H1 (cell line): ENCODE measurements at regions not wholly inside any gene's neighbourhood (a gene's known extent, or its start where the extent isn't known, plus 50 kb on each side); places are given as distances from the start of the nearest gene placed in this dataset.

Experiments used
- CTCF ChIA-PET: fragments of 300-600 bp; sonication (Branson Sonifier 250); formaldehyde crosslinking; loops from one replicate; lab custom pipeline; 2021; ENCODE audit not compliant: partially characterized antibody; lab: Charles Lee
- POLR2A ChIA-PET: fragments of 300-600 bp; sonication (Branson Sonifier 250); formaldehyde crosslinking; loops from one replicate; lab custom pipeline; 2021; ENCODE audit warnings: inconsistent platforms; ENCODE audit not compliant: partially characterized antibody; lab: Charles Lee
- DNase-seq, 2 experiments: peaks; one replicate each; pipeline versions ENCODE4 v3.0.0 to v3.0.0-alpha.2; 2010 to 2022; ENCODE audit warnings: low spot score in 2 of 2, low read depth in 1 of 2, mixed read lengths in 1 of 2
- FAIRE-seq: peaks from 2 replicates; lab custom pipeline; 2011; peaks lifted over from hg19 to GRCh38; lab: Jason Lieb, UNC
- H2AFZ ChIP-seq: 2 replicates; pipeline ENCODE4 v1.8.1; 2012; ENCODE audit warnings: low read length, inconsistent platforms
- H2AK5ac ChIP-seq: 2 replicates; pipeline ENCODE4 v1.6.1; 2013; ENCODE audit warnings: low read depth, low read length
- H2BK120ac ChIP-seq: replicated peaks from 2 replicates; pipeline ENCODE3; 2013; ENCODE audit warnings: low read depth, low read length, inconsistent platforms
- H2BK12ac ChIP-seq: 2 replicates; pipeline ENCODE4 v1.6.1; 2013; ENCODE audit warnings: low read depth, low read length
- H2BK15ac ChIP-seq: 2 replicates; pipeline ENCODE4 v1.6.1; 2013; ENCODE audit warnings: low read length
- H2BK20ac ChIP-seq: 2 replicates; pipeline ENCODE4 v1.6.1; 2013; ENCODE audit warnings: low read length
- H2BK5ac ChIP-seq: 2 replicates; pipeline ENCODE4 v1.6.1; 2013; ENCODE audit warnings: low read depth, low read length
- H3K14ac ChIP-seq: 2 replicates; pipeline ENCODE4 v1.6.1; 2013; ENCODE audit warnings: inconsistent platforms; ENCODE audit not compliant: insufficient read length
- H3K18ac ChIP-seq: 2 replicates; pipeline ENCODE4 v1.6.1; 2013; ENCODE audit warnings: low read length; ENCODE audit errors: extremely low read depth
- H3K23ac ChIP-seq: 2 replicates; pipeline ENCODE4 v1.6.1; 2013; ENCODE audit warnings: inconsistent platforms; ENCODE audit not compliant: insufficient read length
- H3K23me2 ChIP-seq: 2 replicates; pipeline ENCODE4 v1.6.1; 2013; ENCODE audit warnings: low read depth, low read length
- H3K27ac ChIP-seq: 2 replicates; pipeline ENCODE4 v1.6.1; 2011; ENCODE audit warnings: low read depth, low read length, inconsistent platforms
- H3K27me3 ChIP-seq, 4 experiments: replicated peaks in 1 of 4; 1 replicate in 1 of 4; 2 replicates in 3 of 4; pipeline versions ENCODE4 v1.6.1 to v1.8.1; 2011 to 2013; ENCODE audit warnings: low read length in 3 of 4, mild to moderate bottlenecking in 3 of 4, inconsistent platforms in 2 of 4, mixed read lengths in 2 of 4, moderate library complexity in 1 of 4; ENCODE audit not compliant: control insufficient read depth in 3 of 4, insufficient read depth in 3 of 4; ENCODE audit errors: extremely low read depth in 1 of 4
- H3K36me3 ChIP-seq, 4 experiments: 2 replicates each; pipeline versions ENCODE4 v1.6.1 to v1.8.1; 2011 to 2013; ENCODE audit warnings: mild to moderate bottlenecking in 4 of 4, low read length in 3 of 4, moderate library complexity in 2 of 4, control low read depth in 1 of 4, inconsistent platforms in 1 of 4; ENCODE audit not compliant: insufficient read depth in 4 of 4, control insufficient read depth in 2 of 4
- H3K4ac ChIP-seq: replicated peaks from 2 replicates; pipeline ENCODE3; 2013; ENCODE audit warnings: low read length, low read depth, mixed read lengths, inconsistent platforms; ENCODE audit not compliant: insufficient read length
- H3K4me1 ChIP-seq, 4 experiments: replicated peaks in 1 of 4; 1 replicate in 1 of 4; 2 replicates in 3 of 4; pipeline versions ENCODE4 v1.6.1 to v1.8.1; 2011 to 2013; ENCODE audit warnings: low read length in 3 of 4, inconsistent platforms in 2 of 4, mixed read lengths in 1 of 4; ENCODE audit not compliant: insufficient read depth in 4 of 4, control insufficient read depth in 3 of 4
- H3K4me2 ChIP-seq, 2 experiments: 2 replicates each; pipeline versions ENCODE4 v1.6.1 to v1.8.1; 2011 to 2013; ENCODE audit warnings: low read depth in 2 of 2, low read length in 2 of 2, control low read depth in 1 of 2, inconsistent platforms in 1 of 2, mild to moderate bottlenecking in 1 of 2; ENCODE audit not compliant: insufficient read depth in 1 of 2
- H3K4me3 ChIP-seq, 4 experiments: fragments of 200-600, 300-600 bp in 1 of 4; sonication (generic), shearing (Covaris generic), sonication (Bioruptor Twin) in 1 of 4; 2 replicates each; pipeline versions ENCODE4 v1.5.1 to v1.8.1; 2011 to 2016; ENCODE audit warnings: low read length in 4 of 4, low read depth in 3 of 4, control low read depth in 2 of 4, inconsistent platforms in 2 of 4, mild to moderate bottlenecking in 2 of 4, mixed read lengths in 1 of 4, moderate library complexity in 1 of 4; ENCODE audit not compliant: insufficient read depth in 2 of 4; ENCODE audit errors: extremely low read depth in 1 of 4
- H3K56ac ChIP-seq: replicated peaks from 2 replicates; pipeline ENCODE3; 2013; ENCODE audit warnings: low read depth, mild to moderate bottlenecking, mixed read lengths, low read length, inconsistent platforms; ENCODE audit not compliant: insufficient read length
- H3K79me1 ChIP-seq: 2 replicates; pipeline ENCODE4 v1.6.1; 2013; ENCODE audit warnings: low read depth, low read length, control low read depth
- H3K79me2 ChIP-seq, 2 experiments: 2 replicates each; pipeline versions ENCODE4 v1.6.1 to v1.8.1; 2012 to 2013; ENCODE audit warnings: low read length in 2 of 2, mild to moderate bottlenecking in 2 of 2, inconsistent platforms in 1 of 2; ENCODE audit not compliant: insufficient read depth in 2 of 2, control insufficient read depth in 1 of 2
- H3K9ac ChIP-seq, 4 experiments: replicated peaks in 1 of 4; 1 replicate in 1 of 4; 2 replicates in 3 of 4; pipeline versions ENCODE4 v1.6.1 to v1.8.1; 2011 to 2013; ENCODE audit warnings: low read depth in 3 of 4, low read length in 3 of 4, control low read depth in 2 of 4, mild to moderate bottlenecking in 2 of 4, moderate library complexity in 2 of 4, inconsistent platforms in 1 of 4; ENCODE audit errors: extremely low read depth in 1 of 4
- H3K9me3 ChIP-seq, 2 experiments: 2 replicates each; pipeline versions ENCODE4 v1.6.1 to v1.8.1; 2012 to 2013; ENCODE audit warnings: mild to moderate bottlenecking in 2 of 2, moderate library complexity in 2 of 2, control low read depth in 1 of 2, inconsistent platforms in 1 of 2, low read depth in 1 of 2, low read length in 1 of 2, mixed read lengths in 1 of 2; ENCODE audit not compliant: insufficient read depth in 2 of 2
- H4K20me1 ChIP-seq, 2 experiments: replicated peaks in 1 of 2; 2 replicates each; pipeline versions ENCODE3 to v1.8.1; 2011 to 2013; ENCODE audit warnings: inconsistent platforms in 2 of 2, low read length in 2 of 2, mild to moderate bottlenecking in 1 of 2; ENCODE audit not compliant: insufficient read depth in 2 of 2, control insufficient read depth in 1 of 2
- H4K5ac ChIP-seq: 2 replicates; pipeline ENCODE4 v1.6.1; 2013; ENCODE audit warnings: low read length, low read depth, mixed read lengths, inconsistent platforms; ENCODE audit not compliant: insufficient read length
- H4K8ac ChIP-seq: 2 replicates; pipeline ENCODE4 v1.8.0; 2013; ENCODE audit warnings: mild to moderate bottlenecking, moderate library complexity, low read length, inconsistent platforms; ENCODE audit not compliant: insufficient read depth; ENCODE audit errors: extremely low read depth
- H4K91ac ChIP-seq: replicated peaks from 2 replicates; pipeline ENCODE3; 2013; ENCODE audit warnings: low read length, mixed read lengths, inconsistent platforms; ENCODE audit not compliant: insufficient read length
- BCL11A ChIP-seq, 2 experiments: IDR thresholded peaks; one replicate each; pipeline ENCODE4 v1.6.1; 2011; ENCODE audit warnings: low read depth in 2 of 2, low read length in 2 of 2, mild to moderate bottlenecking in 2 of 2
- EP300 ChIP-seq, 2 experiments: IDR thresholded peaks; 1 replicate in 1 of 2; 2 replicates in 1 of 2; pipeline ENCODE4 v1.6.1; 2011 to 2012; ENCODE audit warnings: low read depth in 2 of 2, low read length in 2 of 2, mild to moderate bottlenecking in 2 of 2, borderline replicate concordance in 1 of 2, inconsistent platforms in 1 of 2, moderate library complexity in 1 of 2
- JUN ChIP-seq: IDR thresholded peaks from 2 replicates; pipeline ENCODE4 v1.6.1; 2011; ENCODE audit warnings: low read depth, mild to moderate bottlenecking, improper control_type of control experiment, low read length
- MAFK ChIP-seq: IDR thresholded peaks from 2 replicates; pipeline ENCODE4 v1.6.1; 2012; ENCODE audit warnings: low read depth, mild to moderate bottlenecking, improper control_type of control experiment, low read length
- POLR2AphosphoS5 ChIP-seq: IDR thresholded peaks from 2 replicates; pipeline ENCODE4 v1.6.1; 2011; ENCODE audit warnings: low read depth, low read length
- RXRA ChIP-seq: IDR thresholded peaks from 2 replicates; pipeline ENCODE4 v1.6.1; 2011; ENCODE audit warnings: low read depth, mild to moderate bottlenecking, low read length, moderate library complexity; ENCODE audit not compliant: insufficient read depth
- YY1 ChIP-seq: IDR thresholded peaks from 2 replicates; pipeline ENCODE4 v1.6.1; 2011; ENCODE audit warnings: low read depth, mild to moderate bottlenecking, low read length
- ZNF274 ChIP-seq: IDR thresholded peaks from 2 replicates; pipeline ENCODE4 v1.7.0; 2012; ENCODE audit warnings: low read length, borderline replicate concordance; ENCODE audit errors: extremely low read depth
- WGBS, 2 experiments: shearing (Covaris generic) in 1 of 2; methylation state at CpG; one replicate each; pipeline versions ENCODE4 v1.1.6 to v1.1.7; 2013 to 2015; ENCODE audit warnings: low lambda C conversion rate in 2 of 2, mixed read lengths in 2 of 2, inconsistent platforms in 1 of 2, low coverage in 1 of 2, missing lambda C conversion rate in 1 of 2; ENCODE audit not compliant: insufficient replicate concordance in 2 of 2, insufficient coverage in 1 of 2, insufficient read length in 1 of 2; ENCODE audit errors: extremely low coverage in 1 of 2, missing lambda C conversion rate in 1 of 2; 5-methylcytosine and 5-hydroxymethylcytosine counted together

- Histone ChIP-seq H2AK5ac (no peak overlapping the region), H3K23ac (no peak overlapping the region), H4K20me1 (no peaks in the 10 kb centered on the region), H3K18ac (no peak overlapping the region), H2AFZ (no peak overlapping the region), H3K27me3 (no peaks in the 10 kb centered on the region), H3K23me2 (0 out of 2 replicates have a peak, but pooled peaks cover 2% of the 10 kb centered on the region), H3K14ac (no peak overlapping the region), H2BK12ac (no peak overlapping the region), H4K5ac (no peak overlapping the region), H3K79me1 (no peaks in the 10 kb centered on the region), H2BK15ac (no peak overlapping the region), H2BK5ac (no peak overlapping the region), H3K4me1 (no peaks in the 10 kb centered on the region), H3K56ac (no peak overlapping the region), H3K36me3 (no peaks in the 10 kb centered on the region), H3K4ac (no peak overlapping the region), H2BK20ac (no peak overlapping the region), H4K8ac (no peak overlapping the region), H3K4me2 (no peak overlapping the region), H3K4me3 (no peak overlapping the region), H3K79me2 (no peaks in the 10 kb centered on the region), H2BK120ac (no peak overlapping the region), H4K91ac (no peak overlapping the region), H3K27ac (no peak overlapping the region), H3K9ac (no peak overlapping the region), H3K9me3 (no peaks in the 10 kb centered on the region)
- 85% methylated on average over 3 of the region's 3 CpGs; no CpG with 5 or more reads in 1 of the 2 experiments for WGBS, 2 experiments
- DNase-seq = no peak
- no peak for FAIRE-seq
- POLR2A ChIA-PET = no interaction called here
- CTCF ChIA-PET = interaction anchor here (1.0 kb wide), 2 partner anchors 11 to 12 kb away, joined by 4 to 5 read pairs; no protein-coding TSS in a partner anchor
- TF ChIP-seq YY1 (no peak), EP300 (IDR thresholded peaks at IDR 0.05; ENCODE audit: borderline replicate concordance in 1 of 2, low read depth in 2 of 2, low read length in 2 of 2) (no peak), BCL11A (IDR thresholded peaks at IDR 0.05; ENCODE audit: low read depth in 2 of 2, low read length in 2 of 2) (no peak), ZNF274 (no peak), MAFK (no peak), JUN (no peak), POLR2AphosphoS5 (no peak), RXRA (no peak)
Observed at GRCh38 chr16:50430076-50430475, 61.3 kb upstream of the BRD7 start.
